Colon (tissue), 2 donors: ENCODE measurements at regions not wholly inside any gene's neighbourhood (a gene's known extent, or its start where the extent isn't known, plus 50 kb on each side); places are given as distances from the start of the nearest gene placed in this dataset.
"Not testable (repeated sequence)": the region's sequence is repeated elsewhere in the genome, so short reads cannot be mapped to it uniquely, and the experiment has no call there.

Source experiments
- FAIRE-seq: peaks from 2 replicates; lab custom pipeline; 2012; peaks lifted over from hg19 to GRCh38; lab: Jason Lieb, UNC
- donor health status: control.
- donor health status: control.

DNA sequence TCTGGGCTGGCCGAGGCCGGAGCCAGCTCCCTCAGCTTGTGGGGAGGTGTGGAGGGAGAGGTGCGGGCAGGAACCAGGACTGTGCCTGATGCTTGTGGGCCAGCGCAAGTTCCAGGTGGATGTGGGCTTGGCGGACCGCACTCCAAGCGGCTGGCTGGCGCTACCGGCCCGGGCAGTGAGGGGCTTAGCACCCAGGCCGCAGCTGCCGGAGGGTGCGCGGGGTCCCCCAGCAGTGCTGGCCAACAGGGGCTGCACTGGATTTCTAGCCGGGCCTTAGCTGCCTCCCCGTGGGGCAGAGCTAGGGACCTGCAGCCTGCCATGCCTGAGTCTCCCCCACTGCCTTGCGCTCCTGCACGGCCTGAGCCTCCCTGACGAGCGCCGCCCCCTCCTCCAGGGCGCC, 242.8 kb downstream of the CCSER2 start:
- FAIRE-seq = no peak

DNA sequence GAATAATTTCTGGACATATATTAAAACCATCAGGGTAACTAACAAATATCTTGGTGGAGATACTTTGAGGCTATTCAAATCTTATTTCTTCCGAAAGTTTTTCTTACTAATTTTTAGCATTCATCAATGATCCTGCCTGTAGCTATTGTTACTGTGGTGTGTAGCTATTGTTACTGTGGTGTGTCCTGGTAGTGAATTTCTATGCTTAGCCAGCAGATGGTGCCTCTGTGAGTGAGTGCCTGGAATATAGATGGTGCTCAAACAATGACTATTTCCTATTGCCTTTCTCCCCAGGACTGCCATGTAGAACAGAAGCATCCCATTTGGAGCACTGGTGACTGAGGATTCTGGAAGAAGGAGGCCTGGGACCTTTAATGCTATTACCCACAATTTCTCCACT, 245.7 kb downstream of the CCSER2 start:
- FAIRE-seq = no peak

DNA sequence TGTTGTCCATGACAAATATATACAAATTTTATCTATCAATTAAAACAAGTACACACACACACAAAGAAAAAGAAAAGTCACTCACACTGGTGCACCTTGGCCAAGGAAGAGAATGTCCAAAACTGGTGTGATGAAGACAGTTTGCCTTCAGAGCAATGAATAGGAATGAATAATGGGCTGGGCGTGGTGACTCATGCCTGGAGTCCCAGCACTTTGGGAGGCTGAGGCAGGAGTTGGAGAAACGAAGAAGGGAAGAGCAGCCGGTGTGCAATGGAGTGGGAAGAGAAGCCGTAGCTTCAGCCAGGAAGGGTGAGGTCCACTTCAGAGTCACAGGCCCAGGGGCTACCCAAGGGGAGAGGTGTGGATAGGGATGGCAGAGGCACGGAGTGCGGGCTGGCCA, 253.6 kb downstream of the CCSER2 start:
- FAIRE-seq = no peak

DNA sequence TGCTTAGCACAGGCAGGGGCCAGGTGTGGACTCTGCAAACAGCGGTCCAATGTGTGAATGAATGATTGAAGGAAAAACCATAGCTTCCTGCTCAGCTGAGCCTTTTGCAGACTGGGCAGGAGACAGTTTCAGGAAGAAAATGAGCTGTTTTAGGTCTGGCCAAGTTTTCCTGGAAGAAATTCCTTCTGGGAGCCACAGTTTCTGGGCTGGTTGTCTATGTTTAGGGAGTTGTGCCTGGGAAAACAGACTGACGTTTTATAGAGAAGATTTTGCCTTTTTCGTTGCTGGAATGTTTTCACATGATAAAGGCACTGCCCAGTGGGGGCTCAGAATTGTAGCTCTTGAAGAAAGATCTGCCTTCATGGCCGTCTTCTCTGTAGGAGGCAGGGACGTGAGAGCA, 255.1 kb downstream of the CCSER2 start:
- FAIRE-seq = no peak

DNA sequence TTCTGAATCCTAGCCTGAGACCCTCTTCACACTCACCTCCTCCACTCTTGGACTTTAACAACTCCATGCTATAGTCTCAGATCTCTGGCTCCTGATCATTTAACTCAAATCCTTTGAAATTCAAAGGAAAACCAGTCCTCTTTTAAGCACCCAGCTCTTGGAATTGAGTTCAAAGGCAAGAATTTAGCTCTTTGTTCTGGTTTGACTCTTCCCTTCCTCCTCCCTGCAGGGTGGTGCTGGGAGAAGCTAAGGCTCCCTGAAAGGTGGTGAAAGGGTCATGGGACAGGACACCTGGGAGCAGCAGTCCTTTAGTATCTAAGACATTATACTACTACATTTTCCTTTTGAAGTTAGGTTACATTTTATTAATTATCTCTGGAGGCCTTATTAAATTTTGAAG, 259.4 kb downstream of the CCSER2 start:
- no peak for FAIRE-seq

DNA sequence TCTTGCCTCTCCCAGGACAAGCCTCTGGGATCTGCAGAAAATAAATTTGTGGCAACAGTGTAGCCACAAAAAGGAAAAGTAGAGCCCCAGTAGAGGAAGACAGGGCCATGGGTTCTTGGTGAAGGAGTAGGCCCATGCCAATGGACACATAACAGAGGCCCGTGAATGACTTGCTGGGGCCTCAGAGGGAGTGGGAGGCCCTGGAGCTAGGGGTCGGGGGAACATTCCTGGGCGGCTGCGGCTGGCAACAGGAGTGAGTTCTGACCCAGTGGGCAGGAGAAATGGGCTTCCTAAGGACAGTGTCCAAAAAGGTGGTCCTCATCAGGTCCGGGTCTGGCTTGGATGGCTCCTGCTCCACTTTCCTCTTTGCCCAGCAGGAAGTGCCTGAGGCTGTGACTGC, 260.0 kb downstream of the CCSER2 start:
- no peak for FAIRE-seq

DNA sequence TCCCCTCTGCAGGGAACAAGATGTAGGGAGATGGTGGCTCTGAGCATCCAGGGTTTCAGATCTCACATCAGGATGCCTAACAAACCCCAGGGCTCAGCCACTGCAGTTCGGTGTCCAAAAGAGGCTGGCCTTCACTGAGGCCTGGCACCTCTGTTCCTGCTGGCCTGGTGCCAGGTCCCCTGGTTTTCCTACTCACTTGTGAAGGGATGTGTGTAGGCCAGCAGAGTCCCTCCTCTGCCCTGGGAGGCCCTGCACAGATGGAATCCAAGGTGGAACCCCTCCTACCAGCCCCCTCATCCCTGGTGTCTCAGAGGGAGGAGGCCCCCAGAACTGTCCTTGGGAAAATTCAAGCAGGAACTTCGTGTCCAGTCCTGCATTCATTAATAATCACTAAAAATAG, 260.6 kb downstream of the CCSER2 start:
- FAIRE-seq = no peak

DNA sequence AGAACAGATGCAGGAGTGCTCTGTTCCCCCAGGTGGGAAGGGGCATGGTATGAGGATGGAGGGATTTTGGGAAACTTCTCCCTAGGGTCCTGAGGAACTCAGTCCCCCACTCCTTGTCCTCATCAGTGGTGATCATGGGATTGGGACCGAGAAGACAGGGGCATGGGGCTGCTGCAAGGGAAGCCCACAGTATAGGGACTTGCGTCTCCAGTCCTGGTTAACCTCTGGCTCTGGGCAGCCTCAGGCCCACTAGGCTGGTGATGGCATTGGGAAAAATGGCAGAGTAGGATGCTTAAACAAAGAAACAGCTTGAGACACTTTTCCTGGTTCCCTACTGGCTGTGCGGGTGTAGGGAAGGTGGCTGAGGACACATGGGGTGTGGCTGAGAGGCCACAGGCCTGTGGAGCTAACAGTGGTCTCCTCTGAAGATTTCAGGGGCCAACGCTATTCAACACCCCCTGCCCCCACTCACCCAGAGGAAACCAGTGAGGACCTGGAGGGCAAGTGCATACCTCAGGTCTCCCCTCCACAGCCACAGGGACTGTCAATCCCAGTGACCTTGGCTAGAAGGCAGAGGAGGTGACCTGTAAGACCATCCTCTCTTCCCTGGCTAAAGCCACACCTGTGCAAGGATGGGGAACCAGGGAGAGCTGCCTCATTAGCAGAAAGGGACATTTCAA, 261.3 kb downstream of the CCSER2 start:
- FAIRE-seq = no peak

DNA sequence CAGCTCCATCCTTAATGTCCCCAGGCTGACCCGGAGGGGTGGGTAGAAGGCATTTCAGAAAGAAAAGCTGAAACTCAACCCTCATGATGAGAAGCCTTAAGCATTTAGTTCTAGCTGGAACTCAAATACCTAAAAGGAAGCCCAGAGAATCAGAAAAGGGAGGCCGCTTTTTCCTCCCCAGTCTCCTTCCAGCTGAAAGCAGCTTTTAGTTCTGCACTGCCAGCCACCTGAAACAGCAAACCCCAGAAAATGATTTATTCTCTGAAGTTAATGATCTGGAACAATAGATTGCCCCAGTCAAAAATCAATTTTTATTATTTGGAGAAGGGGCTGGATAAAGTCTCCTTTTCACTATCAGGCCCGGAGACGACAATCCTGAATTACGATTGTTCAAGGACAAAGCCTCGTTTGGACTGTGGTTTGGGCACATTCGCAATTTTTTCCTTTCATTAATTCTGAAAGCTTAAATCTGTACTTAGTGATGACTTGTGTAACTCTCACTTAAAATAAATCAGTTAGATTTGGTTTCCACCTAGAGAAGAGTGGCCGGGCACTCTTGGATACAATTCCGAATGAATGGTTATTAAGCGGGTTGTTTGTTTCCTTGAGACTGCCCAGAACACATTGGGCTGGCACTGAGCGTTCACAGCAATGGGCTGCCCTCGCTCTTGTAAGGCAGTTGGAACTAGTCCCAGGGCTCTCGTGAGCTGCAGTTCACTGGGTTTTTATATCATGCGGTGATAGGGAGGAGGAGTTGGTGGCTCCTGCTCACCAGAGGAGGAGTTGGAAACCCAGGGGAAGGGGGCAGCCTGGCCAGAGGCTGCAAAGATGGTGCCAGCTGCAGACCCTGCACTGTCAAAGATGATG, 262.2 kb downstream of the CCSER2 start:
- no peak for FAIRE-seq

DNA sequence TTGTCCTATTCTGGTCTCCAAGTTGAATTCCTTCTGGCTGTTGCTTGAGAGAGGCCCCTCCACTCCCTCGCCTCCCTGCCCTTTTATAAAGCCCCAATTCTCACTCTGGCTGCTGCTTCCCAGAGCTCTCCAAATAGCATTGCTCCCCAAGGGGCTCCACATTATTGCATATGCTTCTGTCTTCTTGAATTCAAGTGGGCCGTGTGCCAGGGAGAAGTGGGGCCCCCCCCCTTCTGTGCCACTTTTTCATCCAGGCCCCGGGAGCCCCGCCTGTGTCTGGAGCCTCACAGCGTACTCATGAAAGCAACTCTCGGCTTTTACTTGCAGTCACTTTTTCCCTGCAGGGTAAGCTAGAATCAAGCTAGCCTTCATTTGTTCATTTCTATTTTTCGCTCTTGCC, 265.1 kb downstream of the CCSER2 start:
- no peak for FAIRE-seq

DNA sequence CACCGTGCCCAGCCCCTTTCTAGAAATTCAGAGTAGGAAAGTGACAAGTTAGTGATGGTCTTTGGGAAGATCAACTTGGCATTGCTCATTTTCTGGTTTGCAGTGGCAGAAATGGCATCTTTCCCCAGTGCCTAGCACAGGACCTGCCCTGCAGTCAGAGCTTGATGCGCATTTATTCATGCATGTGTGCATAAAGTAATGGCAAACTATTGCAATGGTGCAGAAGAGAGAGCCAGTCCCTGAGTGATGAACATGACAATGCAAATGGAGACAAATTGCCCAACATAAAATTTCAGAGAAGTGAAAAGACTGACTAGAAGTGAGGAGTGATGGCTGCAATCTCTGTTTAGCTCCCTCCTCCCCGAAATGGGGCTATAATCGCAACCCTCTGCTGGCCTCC, 268.2 kb downstream of the CCSER2 start:
- no peak for FAIRE-seq

DNA sequence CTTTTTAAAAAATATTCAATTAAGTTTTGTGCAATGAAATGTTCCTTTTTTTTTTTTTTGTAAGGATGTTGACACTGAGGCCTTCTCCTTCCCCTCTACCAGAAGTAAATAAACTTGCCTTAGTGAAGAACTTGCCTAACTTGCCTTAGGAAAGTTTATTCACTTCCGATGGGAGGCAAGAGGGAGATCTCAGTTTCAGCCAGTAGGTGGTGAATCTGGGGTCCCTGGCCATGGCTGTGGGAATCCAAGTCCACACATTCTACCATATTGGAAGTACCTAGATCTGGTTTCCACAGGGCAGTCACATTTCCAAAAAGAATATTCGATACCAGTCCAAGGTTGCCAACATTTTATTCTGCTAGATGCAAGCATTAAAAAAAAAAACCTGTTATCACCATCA, 270.9 kb downstream of the CCSER2 start:
- no peak for FAIRE-seq

DNA sequence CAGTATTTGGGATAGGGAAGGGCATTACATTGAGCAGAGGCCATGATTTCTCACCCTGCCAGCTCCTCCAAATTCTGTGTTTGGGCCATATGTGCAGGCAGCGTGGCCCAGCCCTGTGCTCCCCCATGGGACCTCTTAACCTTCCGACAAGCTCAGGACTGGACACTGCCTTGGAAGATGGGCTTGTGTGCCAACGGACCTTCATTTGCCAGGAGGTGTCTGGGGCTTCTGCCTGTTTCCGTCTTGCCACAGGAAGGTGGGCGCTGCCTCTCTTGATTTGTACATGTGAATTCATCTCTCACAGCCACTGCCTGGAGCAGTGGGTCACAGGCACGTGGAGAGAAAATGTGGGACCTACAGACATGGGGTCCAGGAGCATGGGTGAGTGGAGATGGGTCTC, 272.6 kb downstream of the CCSER2 start:
- FAIRE-seq = no peak

DNA sequence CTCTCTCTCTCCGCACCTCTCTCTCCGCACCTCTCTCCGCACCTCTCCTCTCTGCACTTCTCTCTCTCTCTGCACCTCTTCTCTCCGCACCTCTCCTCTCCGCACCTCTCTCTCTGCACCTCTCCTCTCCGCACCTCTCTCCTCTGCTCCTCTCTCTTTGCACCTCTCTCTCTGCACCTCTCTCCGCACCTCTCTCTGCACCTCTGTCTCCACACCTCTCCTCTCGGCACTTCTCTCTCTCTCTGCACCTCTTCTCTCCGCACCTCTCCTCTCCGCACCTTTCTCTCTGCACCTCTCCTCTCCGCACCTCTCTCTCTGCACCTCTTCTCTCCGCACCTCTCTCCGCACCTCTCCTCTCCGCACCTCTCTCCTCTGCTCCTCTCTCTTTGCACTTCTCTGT, 274.2 kb downstream of the CCSER2 start:
- FAIRE-seq = not testable (repeated sequence)

DNA sequence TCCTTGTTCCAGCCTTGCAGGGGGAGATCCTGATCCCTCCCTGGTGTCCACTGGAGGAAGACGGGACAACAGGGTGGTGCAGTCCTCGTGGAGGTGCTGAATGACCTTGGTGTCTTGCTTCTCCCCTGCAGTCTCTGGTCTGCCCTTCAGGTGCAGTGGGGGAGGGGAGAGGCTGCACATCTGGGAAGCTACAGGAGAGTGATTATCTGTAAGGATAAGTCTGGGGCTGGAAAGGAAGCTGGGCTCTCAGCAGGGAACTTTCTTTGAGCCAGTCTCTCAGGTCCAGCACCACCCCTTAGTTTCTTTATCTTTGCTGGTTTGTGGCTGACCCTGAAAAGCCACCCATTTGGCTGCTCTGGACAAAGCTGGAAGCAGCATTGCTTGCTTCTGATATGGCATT, 275.6 kb downstream of the CCSER2 start:
- no peak for FAIRE-seq

DNA sequence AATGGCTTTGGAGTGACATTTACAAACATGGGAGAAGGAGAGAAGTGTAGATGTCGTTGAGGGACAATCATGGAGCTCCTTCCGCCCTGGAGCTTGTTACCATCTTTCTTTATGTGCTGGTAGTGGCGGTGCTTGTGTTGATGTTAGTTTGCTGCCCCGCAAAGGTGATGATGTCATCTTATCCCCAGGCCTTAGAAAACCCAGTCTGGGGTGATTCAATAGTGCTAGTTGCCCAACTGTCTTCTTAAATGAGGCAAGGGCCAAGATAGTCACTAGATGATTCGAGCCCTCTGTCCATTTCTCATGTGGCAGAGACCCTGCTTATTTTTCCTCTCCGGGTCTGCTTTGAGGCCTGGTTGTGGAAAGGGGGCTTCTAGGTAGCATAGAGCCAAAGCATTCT, 277.4 kb downstream of the CCSER2 start:
- no peak for FAIRE-seq

DNA sequence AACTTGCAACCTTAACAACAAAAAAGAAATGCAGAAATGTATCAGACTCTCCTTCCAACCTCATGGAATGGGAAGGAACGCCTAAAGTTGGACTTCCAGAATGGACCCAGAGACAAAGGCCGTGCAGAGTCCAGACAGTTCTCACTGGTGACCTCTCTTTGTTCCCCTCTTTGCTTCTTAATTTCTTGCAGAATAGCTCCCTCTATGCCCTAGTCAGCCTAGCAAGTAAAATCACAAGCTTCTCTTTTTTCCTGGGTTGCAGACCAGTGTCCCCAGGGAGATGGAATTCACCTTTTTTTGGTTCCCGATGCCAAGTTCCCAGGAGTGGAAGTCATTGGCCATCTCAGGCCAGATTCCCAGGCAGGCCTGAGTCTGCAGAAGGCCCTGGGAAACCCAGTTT, 278.0 kb downstream of the CCSER2 start:
- FAIRE-seq = no peak

DNA sequence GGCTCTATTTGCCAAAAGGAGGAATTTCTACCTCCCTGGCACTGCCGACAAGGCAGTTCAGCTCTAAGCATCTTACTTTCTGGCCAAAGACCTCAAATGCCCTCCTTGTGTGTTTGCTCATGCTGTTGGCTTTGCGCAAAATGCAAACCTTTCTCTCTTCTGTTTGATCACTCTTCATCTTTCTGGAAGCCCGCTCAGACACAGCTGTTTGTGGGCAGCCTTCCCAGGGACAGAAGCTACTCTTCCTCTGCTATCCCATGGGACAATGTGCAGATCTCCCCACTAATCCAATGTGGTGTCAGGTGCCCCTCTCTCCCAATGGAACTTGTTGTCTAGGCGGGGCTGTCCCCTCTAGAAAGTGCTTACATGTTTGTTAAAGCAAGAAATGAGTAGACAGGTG, 278.7 kb downstream of the CCSER2 start:
- FAIRE-seq = no peak

DNA sequence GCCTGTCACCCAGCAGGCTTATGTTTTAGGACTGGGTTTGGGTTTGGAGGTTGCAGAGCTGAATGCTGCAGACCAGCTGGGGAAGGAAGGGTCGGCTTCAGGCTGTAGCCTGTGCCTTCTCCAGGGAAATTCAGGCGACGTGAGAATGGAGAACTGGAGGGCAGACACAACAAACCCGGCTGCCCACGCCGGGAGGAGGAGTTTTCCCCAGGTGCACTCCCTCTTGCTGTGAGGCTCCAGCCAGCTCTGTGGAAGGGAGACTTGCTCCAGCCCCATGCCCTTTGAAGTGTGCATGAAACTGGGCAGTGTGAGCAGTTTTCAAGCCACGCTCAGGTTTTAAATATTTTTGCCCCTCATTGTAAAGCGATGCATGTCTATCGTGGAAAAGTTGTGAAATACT, 279.1 kb downstream of the CCSER2 start:
- FAIRE-seq = no peak

DNA sequence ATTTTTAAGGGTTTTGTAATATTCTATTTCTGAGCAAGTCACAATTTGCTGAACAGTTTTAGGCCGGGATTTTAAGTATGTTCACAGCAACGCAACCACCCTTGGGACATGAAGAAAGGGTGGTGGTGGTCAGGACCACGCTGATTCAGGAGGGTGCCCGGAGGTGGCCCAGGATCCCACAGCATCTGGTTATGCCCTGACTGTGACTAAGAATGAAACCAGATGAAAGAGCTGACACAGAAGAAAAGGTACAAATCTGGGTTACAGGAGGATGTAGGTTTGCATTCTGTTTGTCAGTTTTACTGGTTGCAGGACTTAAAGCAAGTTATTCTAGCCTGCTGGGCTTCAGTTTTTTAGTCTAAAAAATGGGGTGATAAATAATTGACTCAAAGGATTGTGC, 279.7 kb downstream of the CCSER2 start:
- no peak for FAIRE-seq

DNA sequence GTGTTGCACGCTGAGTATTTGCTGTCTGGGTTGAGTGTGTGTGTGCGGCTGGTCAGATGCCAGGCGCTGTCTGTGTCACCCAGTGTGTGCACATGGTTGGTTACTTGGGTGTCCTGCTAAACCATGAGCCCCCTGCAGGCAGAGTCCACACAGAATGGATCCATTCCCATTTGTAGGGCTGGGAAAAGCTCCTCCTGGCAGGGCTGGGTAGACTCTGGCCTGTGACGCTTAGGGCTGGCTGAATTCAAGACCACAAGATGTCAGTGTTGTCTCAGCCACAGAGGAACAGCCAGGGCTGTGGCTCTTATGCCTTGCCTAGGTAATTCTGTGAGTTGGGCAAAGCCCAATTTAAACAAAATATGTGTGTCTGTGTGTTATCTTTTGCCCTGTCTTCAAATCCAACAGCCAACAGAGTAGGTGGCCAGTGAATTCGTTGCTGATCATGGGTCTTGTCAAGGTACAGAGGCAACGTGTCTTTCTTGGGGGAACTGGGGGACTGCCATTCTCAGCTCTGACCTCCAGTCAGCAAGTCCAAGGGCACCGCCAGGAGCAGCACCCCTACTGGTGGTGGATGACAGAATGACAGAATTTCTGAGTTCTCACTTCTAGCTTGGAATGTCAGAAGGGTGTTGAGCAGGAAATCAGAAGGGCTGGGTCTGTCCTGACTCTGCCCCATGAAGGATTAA, 285.1 kb downstream of the CCSER2 start:
- FAIRE-seq = no peak

DNA sequence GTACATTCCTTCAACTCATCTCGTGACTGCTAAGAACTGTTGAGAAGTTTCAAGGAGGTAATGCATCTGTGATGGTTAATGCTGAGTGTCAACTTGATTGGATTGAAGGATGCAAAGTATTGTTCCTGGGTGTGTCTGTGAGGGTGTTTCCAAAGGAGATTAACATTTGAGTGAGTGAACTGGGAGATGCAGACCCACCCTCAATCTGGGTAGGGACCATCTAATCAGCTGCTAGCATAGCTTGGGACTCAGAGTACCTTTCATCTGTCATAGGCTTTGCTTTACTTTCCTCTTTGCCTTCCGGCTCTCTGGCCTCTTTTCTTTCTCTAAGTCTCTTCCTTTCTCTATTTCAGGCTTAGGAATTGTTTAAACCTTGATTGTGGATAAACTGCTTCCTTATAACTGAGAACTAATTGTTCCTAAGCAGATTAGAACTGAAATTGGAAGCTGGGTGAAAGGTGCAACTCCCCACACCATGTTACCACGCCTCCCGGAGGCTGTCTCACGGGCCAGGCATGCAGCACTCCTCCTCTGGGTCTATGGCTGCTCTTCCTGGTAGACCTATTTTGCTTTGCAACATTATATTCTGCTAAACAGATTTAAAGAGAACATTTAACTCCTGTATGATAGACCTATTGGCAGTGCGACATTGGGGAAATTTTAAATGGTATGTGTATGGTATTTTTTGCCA, 298.2 kb downstream of the CCSER2 start:
- no peak for FAIRE-seq

DNA sequence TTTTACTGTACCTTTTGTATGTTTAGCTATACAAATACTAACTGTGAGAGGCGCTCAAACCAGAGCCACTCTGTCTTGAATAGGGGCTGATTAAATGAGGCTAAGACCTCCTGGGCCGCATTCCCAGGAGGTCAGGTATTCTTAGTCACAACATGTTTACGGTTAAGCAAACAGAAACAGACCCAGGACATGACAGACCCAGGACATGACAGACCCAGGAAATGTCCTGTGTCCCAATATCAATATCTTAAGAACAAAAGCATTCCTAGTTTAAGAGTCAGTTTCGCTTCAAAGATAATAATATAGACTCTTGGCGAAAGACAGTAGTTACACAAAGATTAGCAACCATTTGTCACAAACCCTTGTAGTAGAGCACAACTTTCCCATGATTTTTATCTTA, 304.5 kb downstream of the CCSER2 start:
- no peak for FAIRE-seq
